ENCODE measurements at regions not wholly inside any gene's neighbourhood (a gene's known extent, or its start where the extent isn't known, plus 50 kb on each side); places are given as distances from the start of the nearest gene placed in this dataset.

DNA sequence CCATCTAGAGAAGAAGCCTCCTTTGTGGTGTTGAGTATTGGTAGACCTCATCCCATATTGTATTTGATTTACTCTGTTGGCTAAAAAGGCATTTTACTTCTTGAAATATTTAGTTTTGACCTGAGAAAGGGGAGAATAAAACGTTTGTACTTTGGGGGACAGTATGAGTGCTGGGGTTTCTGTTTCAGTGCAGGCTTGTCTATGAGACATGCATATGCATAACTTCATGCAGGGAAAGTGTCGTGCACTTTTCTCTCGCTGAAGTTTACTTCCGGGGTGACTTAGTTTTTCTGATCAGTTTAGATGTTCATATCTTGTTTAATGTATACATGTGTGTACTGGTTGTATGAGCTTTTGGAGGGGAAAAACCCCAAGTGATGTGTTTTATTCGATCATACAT is 59.5 kb downstream of the UTRN start:
- peaks cover 6% of the 10 kb centered on the region for H3K36me3 Mint-ChIP-seq (ENCODE audit: unreplicated experiment)
- H3K9me3 Mint-ChIP-seq (ENCODE audit: unreplicated experiment): no peaks in the 10 kb centered on the region
- H3K4me1 Mint-ChIP-seq (ENCODE audit: unreplicated experiment): peaks cover 67% of the 10 kb centered on the region
- H3K4me3 Mint-ChIP-seq (ENCODE audit: unreplicated experiment): no peak overlapping the region
- no peak for DNase-seq (ENCODE audit: extremely low spot score, unreplicated experiment)
- H3K27me3 Mint-ChIP-seq (ENCODE audit: unreplicated experiment): no peaks in the 10 kb centered on the region
- H3K27ac Mint-ChIP-seq (ENCODE audit: unreplicated experiment): peak overlapping the region; percentile 80
- TF ChIP-seq, protein P1, sequence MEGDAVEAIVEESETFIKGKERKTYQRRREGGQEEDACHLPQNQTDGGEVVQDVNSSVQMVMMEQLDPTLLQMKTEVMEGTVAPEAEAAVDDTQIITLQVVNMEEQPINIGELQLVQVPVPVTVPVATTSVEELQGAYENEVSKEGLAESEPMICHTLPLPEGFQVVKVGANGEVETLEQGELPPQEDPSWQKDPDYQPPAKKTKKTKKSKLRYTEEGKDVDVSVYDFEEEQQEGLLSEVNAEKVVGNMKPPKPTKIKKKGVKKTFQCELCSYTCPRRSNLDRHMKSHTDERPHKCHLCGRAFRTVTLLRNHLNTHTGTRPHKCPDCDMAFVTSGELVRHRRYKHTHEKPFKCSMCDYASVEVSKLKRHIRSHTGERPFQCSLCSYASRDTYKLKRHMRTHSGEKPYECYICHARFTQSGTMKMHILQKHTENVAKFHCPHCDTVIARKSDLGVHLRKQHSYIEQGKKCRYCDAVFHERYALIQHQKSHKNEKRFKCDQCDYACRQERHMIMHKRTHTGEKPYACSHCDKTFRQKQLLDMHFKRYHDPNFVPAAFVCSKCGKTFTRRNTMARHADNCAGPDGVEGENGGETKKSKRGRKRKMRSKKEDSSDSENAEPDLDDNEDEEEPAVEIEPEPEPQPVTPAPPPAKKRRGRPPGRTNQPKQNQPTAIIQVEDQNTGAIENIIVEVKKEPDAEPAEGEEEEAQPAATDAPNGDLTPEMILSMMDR (IDR thresholded peaks at IDR 0.05): no peak

DNA sequence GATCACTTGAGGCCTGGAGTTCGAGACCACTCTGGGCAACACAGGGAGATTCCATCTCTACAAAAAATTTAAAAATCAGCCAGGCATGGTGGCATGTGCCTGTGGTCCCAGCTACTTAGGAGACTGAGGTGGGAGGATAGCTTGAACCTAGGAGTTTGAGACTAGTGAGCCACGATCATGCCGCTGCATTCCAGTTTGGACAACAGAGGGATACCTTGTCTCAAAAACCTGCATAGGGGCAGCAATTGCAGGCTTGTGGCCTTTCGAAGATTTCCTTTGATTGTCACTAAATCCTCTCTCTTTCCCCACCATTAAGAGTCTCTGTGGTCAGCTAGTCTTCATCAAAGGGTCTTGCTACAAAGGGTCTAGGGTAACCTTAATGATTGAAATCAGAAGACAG is 60.3 kb downstream of the UTRN start:
- TF ChIP-seq, protein P1 (IDR thresholded peaks at IDR 0.05): no peak
- Mint-ChIP-seq H3K27ac (ENCODE audit: unreplicated experiment) (peak overlapping the region; percentile 80), H3K36me3 (ENCODE audit: unreplicated experiment) (peaks cover 6% of the 10 kb centered on the region), H3K27me3 (ENCODE audit: unreplicated experiment) (no peaks in the 10 kb centered on the region), H3K9me3 (ENCODE audit: unreplicated experiment) (no peaks in the 10 kb centered on the region), H3K4me1 (ENCODE audit: unreplicated experiment) (peaks cover 68% of the 10 kb centered on the region), H3K4me3 (ENCODE audit: unreplicated experiment) (no peak overlapping the region)
- no peak for DNase-seq (ENCODE audit: extremely low spot score, unreplicated experiment)

DNA sequence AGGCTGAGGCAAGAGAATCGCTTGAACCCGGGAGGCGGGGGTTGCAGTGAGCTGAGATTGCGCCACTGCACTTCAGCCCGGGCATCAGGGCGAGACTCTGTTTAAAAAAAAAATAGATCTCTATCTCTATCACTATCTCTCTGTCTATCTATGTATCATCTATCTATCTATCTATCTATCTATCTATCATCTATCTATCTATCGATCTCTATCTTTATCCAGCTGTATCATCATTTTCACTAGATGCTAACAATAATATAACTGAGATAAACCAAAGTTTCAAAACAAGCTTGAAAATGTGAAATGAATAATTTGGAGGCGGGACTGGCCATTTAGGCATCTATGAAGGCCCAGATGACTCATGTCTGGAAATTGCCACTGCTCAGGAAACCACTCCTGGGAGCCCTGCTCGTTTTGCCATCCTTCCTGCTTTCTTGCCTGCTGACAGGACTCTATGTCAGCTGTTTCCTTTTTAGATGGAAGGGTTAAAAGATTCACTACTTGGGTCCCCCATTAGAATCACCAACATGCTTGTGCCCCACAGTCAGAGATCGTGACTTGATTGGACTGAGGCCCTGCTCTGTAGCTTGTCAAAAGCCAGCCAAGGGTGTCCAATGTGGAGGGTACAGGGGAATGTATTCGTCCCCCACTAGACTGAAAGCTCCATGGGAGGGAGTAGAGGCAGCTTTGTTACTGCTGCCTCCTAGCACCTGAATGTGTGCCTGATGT is 61.7 kb downstream of the UTRN start:
- Mint-ChIP-seq H3K27ac (ENCODE audit: unreplicated experiment) (peak overlapping the region; percentile 88), H3K27me3 (ENCODE audit: unreplicated experiment) (no peaks in the 10 kb centered on the region), H3K36me3 (ENCODE audit: unreplicated experiment) (peaks cover 6% of the 10 kb centered on the region), H3K4me1 (ENCODE audit: unreplicated experiment) (peaks cover 66% of the 10 kb centered on the region), H3K4me3 (ENCODE audit: unreplicated experiment) (no peak overlapping the region), H3K9me3 (ENCODE audit: unreplicated experiment) (no peaks in the 10 kb centered on the region)
- TF ChIP-seq, protein P1 (IDR thresholded peaks at IDR 0.05): no peak
- DNase-seq (ENCODE audit: extremely low spot score, unreplicated experiment): no peak

DNA sequence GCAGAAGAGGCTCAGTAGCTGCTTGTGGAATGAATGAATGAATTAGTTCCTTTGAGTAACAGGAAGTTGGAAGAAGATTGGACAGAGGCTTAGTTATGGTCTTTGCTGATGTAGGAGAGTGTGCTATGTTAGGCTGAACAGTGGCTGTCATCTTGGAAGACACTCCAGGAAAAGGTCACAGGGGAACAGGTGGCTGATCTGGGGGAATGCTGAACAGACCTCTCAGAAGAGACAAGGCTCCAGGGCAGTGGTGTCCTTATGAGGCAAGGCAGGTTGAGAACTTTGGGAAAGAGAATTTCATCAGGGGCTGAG is 62.3 kb downstream of the UTRN start:
- H3K27me3 Mint-ChIP-seq (ENCODE audit: unreplicated experiment): no peaks in the 10 kb centered on the region
- H3K27ac Mint-ChIP-seq (ENCODE audit: unreplicated experiment): peak overlapping the region; percentile 88
- no peak overlapping the region for H3K4me3 Mint-ChIP-seq (ENCODE audit: unreplicated experiment)
- DNase-seq (ENCODE audit: extremely low spot score, unreplicated experiment): no peak
- H3K4me1 Mint-ChIP-seq (ENCODE audit: unreplicated experiment): peaks cover 67% of the 10 kb centered on the region
- no peaks in the 10 kb centered on the region for H3K9me3 Mint-ChIP-seq (ENCODE audit: unreplicated experiment)
- TF ChIP-seq, protein P1 (IDR thresholded peaks at IDR 0.05): no peak
- peaks cover 6% of the 10 kb centered on the region for H3K36me3 Mint-ChIP-seq (ENCODE audit: unreplicated experiment)

DNA sequence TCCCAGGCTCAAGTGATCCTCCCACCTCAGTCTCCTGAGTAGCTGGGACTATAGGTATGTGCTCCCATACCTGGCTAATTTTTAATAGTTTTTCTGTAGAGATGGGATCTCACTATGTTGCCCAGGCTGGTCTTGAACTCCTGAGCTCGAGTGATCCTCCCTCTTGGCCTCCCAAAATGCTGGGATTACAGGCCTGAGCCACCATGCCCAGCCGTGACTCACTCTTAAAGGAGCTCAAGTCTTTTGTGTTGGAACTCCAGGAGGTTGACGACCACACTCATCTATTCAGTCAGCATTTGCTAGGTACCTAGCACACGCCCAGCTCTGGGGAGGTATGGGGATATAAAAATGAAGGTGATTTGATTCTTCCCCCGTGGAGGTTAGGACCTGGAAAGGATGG is 62.8 kb downstream of the UTRN start:
- Mint-ChIP-seq H3K27ac (ENCODE audit: unreplicated experiment) (peak overlapping the region; percentile 11), H3K4me3 (ENCODE audit: unreplicated experiment) (no peak overlapping the region), H3K36me3 (ENCODE audit: unreplicated experiment) (peaks cover 6% of the 10 kb centered on the region), H3K9me3 (ENCODE audit: unreplicated experiment) (no peaks in the 10 kb centered on the region), H3K27me3 (ENCODE audit: unreplicated experiment) (no peaks in the 10 kb centered on the region), H3K4me1 (ENCODE audit: unreplicated experiment) (peaks cover 70% of the 10 kb centered on the region)
- no peak for DNase-seq (ENCODE audit: extremely low spot score, unreplicated experiment)
- TF ChIP-seq, protein P1 (IDR thresholded peaks at IDR 0.05): no peak

All from osteocyte (in vitro differentiated cells).